H1 (cell line): ENCODE measurements at regions not wholly inside any gene's neighbourhood (a gene's known extent, or its start where the extent isn't known, plus 50 kb on each side); places are given as distances from the start of the nearest gene placed in this dataset.

Source experiments
- CBX5 ChIP-seq: fragments of 300-800, 300-1000 bp; sonication (generic); IDR thresholded peaks from 2 replicates; pipeline ENCODE4 v1.7.1; 2016; ENCODE audit warnings: antibody characterized with exemption, low read length, low read depth
- CEBPB ChIP-seq: IDR thresholded peaks from 2 replicates; pipeline ENCODE4 v1.6.1; 2012; ENCODE audit warnings: low read depth, low read length
- CHD7 ChIP-seq: fragments of 300-600 bp; sonication (generic); IDR thresholded peaks from 2 replicates; pipeline ENCODE4 v1.7.1; 2012; ENCODE audit warnings: low read length, moderate library complexity, mild to moderate bottlenecking, inconsistent platforms; ENCODE audit not compliant: insufficient replicate concordance
- JUN ChIP-seq: IDR thresholded peaks from 2 replicates; pipeline ENCODE4 v1.6.1; 2011; ENCODE audit warnings: low read depth, mild to moderate bottlenecking, improper control_type of control experiment, low read length
- SAP30 ChIP-seq: fragments of 300-600 bp; sonication (generic); IDR thresholded peaks from 2 replicates; pipeline ENCODE4 v1.7.1; 2012; ENCODE audit warnings: low read length, moderate library complexity, mild to moderate bottlenecking, inconsistent platforms; ENCODE audit not compliant: insufficient read depth, insufficient replicate concordance
- SUZ12 ChIP-seq: fragments of 200-600 bp; sonication (generic); IDR thresholded peaks from 2 replicates; pipeline ENCODE4 v1.6.1; 2012; ENCODE audit warnings: mild to moderate bottlenecking, inconsistent platforms, low read length, moderate library complexity, mixed read lengths

- no peak for TF ChIP-seq CHD7
- TF ChIP-seq CBX5, result no peak
- no peak for TF ChIP-seq SAP30
- TF ChIP-seq JUN, result no peak
- no peak for TF ChIP-seq SUZ12
- no peak for TF ChIP-seq CEBPB
Measured at GRCh38 chr18:78780719-78781600, 198.7 kb upstream of the SALL3 start (continued).
